ENCODE measurements at regions not wholly inside any gene's neighbourhood (a gene's known extent, or its start where the extent isn't known, plus 50 kb on each side); places are given as distances from the start of the nearest gene placed in this dataset.

DNA sequence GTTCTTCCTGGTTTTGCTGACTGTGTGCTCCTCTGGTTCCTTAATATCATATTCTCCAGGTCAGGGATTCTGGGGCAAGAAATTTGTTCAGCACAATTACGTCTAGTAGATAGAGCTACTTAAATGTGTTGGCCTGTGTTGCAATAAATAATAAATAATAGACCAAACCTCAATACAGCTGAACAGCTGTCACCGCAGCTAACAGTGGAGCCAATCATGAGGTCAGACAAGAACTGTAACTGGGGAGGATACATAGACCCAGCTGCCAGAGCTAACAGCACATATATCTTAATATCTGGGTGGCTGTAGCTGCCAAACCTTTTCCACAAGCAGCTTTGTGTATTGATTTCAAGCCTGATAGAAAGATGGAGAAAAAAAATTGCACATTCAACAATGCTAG, 1596.3 kb upstream of the PCDH20 start:
- Histone ChIP-seq H3K9me3 (ENCODE audit: insufficient read depth, low read length) (peaks cover 28% of the 10 kb centered on the region; the same call in 1 of the 2 replicates), H3K9ac (ENCODE audit: low read length) (no peak overlapping the region), H2AFZ (ENCODE audit: low read depth, low read length, severe bottlenecking) (no peak overlapping the region), H3K27me3 (ENCODE audit: low read length) (no peaks in the 10 kb centered on the region), H3K9me2 (replicated peaks; ENCODE audit: insufficient read depth, low read length) (no peaks in the 10 kb centered on the region), H4K20me1 (ENCODE audit: low read depth, low read length) (no peaks in the 10 kb centered on the region), H3K27ac (ENCODE audit: low read depth, low read length) (no peak overlapping the region), H3K79me2 (ENCODE audit: insufficient read depth, low read length) (no peaks in the 10 kb centered on the region), H3K4me3 (ENCODE audit: insufficient read depth, low read length, poor library complexity, severe bottlenecking) (no peak overlapping the region), H3F3A (ENCODE audit: insufficient read depth) (no peaks in the 10 kb centered on the region; the same call in 1 of the 2 replicates), H3K4me2 (ENCODE audit: low read depth, low read length, poor library complexity, severe bottlenecking) (no peak overlapping the region), H3K36me3 (ENCODE audit: low read length) (no peaks in the 10 kb centered on the region)
- TF ChIP-seq, protein P1, sequence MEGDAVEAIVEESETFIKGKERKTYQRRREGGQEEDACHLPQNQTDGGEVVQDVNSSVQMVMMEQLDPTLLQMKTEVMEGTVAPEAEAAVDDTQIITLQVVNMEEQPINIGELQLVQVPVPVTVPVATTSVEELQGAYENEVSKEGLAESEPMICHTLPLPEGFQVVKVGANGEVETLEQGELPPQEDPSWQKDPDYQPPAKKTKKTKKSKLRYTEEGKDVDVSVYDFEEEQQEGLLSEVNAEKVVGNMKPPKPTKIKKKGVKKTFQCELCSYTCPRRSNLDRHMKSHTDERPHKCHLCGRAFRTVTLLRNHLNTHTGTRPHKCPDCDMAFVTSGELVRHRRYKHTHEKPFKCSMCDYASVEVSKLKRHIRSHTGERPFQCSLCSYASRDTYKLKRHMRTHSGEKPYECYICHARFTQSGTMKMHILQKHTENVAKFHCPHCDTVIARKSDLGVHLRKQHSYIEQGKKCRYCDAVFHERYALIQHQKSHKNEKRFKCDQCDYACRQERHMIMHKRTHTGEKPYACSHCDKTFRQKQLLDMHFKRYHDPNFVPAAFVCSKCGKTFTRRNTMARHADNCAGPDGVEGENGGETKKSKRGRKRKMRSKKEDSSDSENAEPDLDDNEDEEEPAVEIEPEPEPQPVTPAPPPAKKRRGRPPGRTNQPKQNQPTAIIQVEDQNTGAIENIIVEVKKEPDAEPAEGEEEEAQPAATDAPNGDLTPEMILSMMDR (IDR thresholded peaks at IDR 0.05; ENCODE audit: insufficient read depth, low read length, poor library complexity, severe bottlenecking): no peak
- TF ChIP-seq EZH2phosphoT487 (conservative IDR thresholded peaks at IDR 0.05; ENCODE audit: low read length): no peak

DNA sequence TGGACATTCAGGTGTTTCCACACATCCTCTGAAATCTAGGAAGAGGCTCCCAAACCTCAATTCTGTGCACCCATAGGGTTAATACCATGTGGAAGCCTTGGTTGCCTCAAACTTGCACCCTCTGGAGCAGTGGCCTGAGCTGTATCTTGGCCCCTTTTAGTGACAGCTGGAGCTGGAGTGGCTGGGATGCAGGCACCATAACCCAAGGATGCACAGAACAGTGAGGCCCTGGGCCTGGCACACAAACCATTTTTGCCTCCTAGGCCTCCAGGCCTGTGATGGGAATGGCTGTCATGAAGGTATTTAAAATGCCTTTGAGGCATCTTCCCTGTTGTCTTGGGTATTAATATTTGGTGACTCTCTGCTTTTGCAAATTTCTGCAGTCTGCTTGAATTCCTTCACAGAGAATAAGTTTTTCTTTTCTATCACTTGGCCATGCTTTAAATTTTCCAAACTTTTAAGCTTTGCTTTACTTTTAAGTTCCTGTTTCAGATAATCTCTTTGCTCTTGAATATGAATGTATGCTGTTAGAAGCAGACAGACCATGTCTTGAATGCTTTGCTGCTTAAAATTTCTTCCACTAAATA, 1594.5 kb upstream of the PCDH20 start:
- Histone ChIP-seq H3K9me2 (replicated peaks; ENCODE audit: insufficient read depth, low read length) (no peaks in the 10 kb centered on the region), H3K36me3 (ENCODE audit: low read length) (0 out of 2 replicates have a peak, but pooled peaks cover 2% of the 10 kb centered on the region), H3K79me2 (ENCODE audit: insufficient read depth, low read length) (no peaks in the 10 kb centered on the region), H3K9ac (ENCODE audit: low read length) (no peak overlapping the region), H3K27ac (ENCODE audit: low read depth, low read length) (no peak overlapping the region), H4K20me1 (ENCODE audit: low read depth, low read length) (no peaks in the 10 kb centered on the region), H3K4me3 (ENCODE audit: insufficient read depth, low read length, poor library complexity, severe bottlenecking) (no peak overlapping the region), H3K27me3 (ENCODE audit: low read length) (no peaks in the 10 kb centered on the region), H2AFZ (ENCODE audit: low read depth, low read length, severe bottlenecking) (no peak overlapping the region), H3F3A (ENCODE audit: insufficient read depth) (no peaks in the 10 kb centered on the region; the same call in 1 of the 2 replicates), H3K4me2 (ENCODE audit: low read depth, low read length, poor library complexity, severe bottlenecking) (no peak overlapping the region), H3K9me3 (ENCODE audit: insufficient read depth, low read length) (peaks cover 41% of the 10 kb centered on the region; the same call in 1 of the 2 replicates)
- TF ChIP-seq EZH2phosphoT487 (conservative IDR thresholded peaks at IDR 0.05; ENCODE audit: low read length): no peak
- TF ChIP-seq, protein P1 (IDR thresholded peaks at IDR 0.05; ENCODE audit: insufficient read depth, low read length, poor library complexity, severe bottlenecking): no peak

DNA sequence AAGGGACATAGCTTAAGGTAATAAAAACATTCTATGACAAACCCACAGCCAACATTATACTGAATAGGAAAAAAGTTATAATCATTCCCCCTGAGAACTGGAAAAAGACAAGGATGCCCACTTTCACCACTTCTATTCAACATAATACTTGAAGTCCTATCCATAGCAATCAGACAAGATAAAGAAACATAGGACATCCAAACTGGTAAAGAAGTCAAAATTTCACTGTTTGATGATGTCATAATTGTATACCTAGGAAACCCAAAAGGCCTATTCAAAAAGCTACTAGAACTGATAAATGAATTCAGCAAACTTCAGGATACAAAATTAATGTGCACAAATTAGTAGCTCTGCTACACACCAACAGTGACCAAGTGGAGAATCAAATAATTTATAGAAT, 1590.0 kb upstream of the PCDH20 start:
- Histone ChIP-seq H3K9me3 (ENCODE audit: insufficient read depth, low read length) (peaks cover 31% of the 10 kb centered on the region; the same call in 1 of the 2 replicates), H4K20me1 (ENCODE audit: low read depth, low read length) (no peaks in the 10 kb centered on the region), H3K79me2 (ENCODE audit: insufficient read depth, low read length) (no peaks in the 10 kb centered on the region), H3K4me2 (ENCODE audit: low read depth, low read length, poor library complexity, severe bottlenecking) (no peak overlapping the region), H3K9me2 (replicated peaks; ENCODE audit: insufficient read depth, low read length) (no peaks in the 10 kb centered on the region), H3K27ac (ENCODE audit: low read depth, low read length) (no peak overlapping the region), H2AFZ (ENCODE audit: low read depth, low read length, severe bottlenecking) (no peak overlapping the region), H3K9ac (ENCODE audit: low read length) (no peak overlapping the region), H3K36me3 (ENCODE audit: low read length) (0 out of 2 replicates have a peak, but pooled peaks cover 2% of the 10 kb centered on the region), H3K27me3 (ENCODE audit: low read length) (no peaks in the 10 kb centered on the region), H3K4me3 (ENCODE audit: insufficient read depth, low read length, poor library complexity, severe bottlenecking) (no peak overlapping the region), H3F3A (ENCODE audit: insufficient read depth) (no peaks in the 10 kb centered on the region)
- no peak for TF ChIP-seq EZH2phosphoT487 (conservative IDR thresholded peaks at IDR 0.05; ENCODE audit: low read length)
- TF ChIP-seq, protein P1 (IDR thresholded peaks at IDR 0.05; ENCODE audit: insufficient read depth, low read length, poor library complexity, severe bottlenecking): no peak

Data from SU-DHL-6 (cell line).